GM12878 (cell line): ENCODE measurements at regions not wholly inside any gene's neighbourhood (a gene's known extent, or its start where the extent isn't known, plus 50 kb on each side); places are given as distances from the start of the nearest gene placed in this dataset.

Experiments
- ATAC-seq: fragments of 200-7000 bp; cut with Tn5 transposase; 3 replicates; pipeline ENCODE4 v1.9.1; 2020; ENCODE audit warnings: mild to moderate bottlenecking, moderate library complexity
- BruUV-seq: library from RNA; stranded (reverse); fragments of 400-500 nt; replicated peaks from 2 replicates; lab custom pipeline; 2021; lab: Mats Ljungman, UMichigan
- CTCF ChIA-PET: fragments of 300-600 bp; sonication (Branson Sonifier 250); formaldehyde crosslinking; extraction: SDS; loops from one replicate; lab custom pipeline; 2021; ENCODE audit warnings: inconsistent platforms; lab: Yijun Ruan, JAX
- POLR2A ChIA-PET: fragments of 350-600 bp; formaldehyde crosslinking; extraction: SDS; loops from one replicate; lab custom pipeline; 2021; ENCODE audit warnings: inconsistent platforms; lab: Charles Lee
- RAD21 ChIA-PET: fragments of 300-600 bp; sonication (Branson Sonifier 250); formaldehyde crosslinking; loops from one replicate; lab custom pipeline; 2023; ENCODE audit warnings: antibody characterized with exemption; ENCODE audit not compliant: unreplicated experiment; lab: Charles Lee
- SMC1A ChIA-PET: fragments of 300-600 bp; sonication (Branson Sonifier 250); formaldehyde crosslinking; loops from one replicate; lab custom pipeline; 2023; ENCODE audit not compliant: unreplicated experiment, uncharacterized antibody; lab: Charles Lee
- DNase-seq: peaks from one replicate; pipeline ENCODE4 v3.0.0-alpha.2; 2011; ENCODE audit warnings: low read depth, low spot score
- FAIRE-seq: peaks from 3 replicates; lab custom pipeline; 2011; peaks lifted over from hg19 to GRCh38; lab: Jason Lieb, UNC
- H2AFZ ChIP-seq: 2 replicates; pipeline ENCODE4 v1.6.0; 2011; ENCODE audit warnings: low read depth, low read length, control low read depth; ENCODE audit not compliant: control insufficient read depth
- H3K27ac ChIP-seq: 2 replicates; pipeline ENCODE4 v1.5.1; 2011; ENCODE audit warnings: control low read depth; ENCODE audit not compliant: control insufficient read depth, insufficient read depth
- H3K27me3 ChIP-seq, 2 experiments: replicated peaks in 1 of 2; 2 replicates each; pipeline versions ENCODE4 v1.6.0 to v1.6.1; 2011; ENCODE audit warnings: low read length in 1 of 2; ENCODE audit not compliant: control insufficient read depth in 2 of 2, insufficient read depth in 2 of 2
- H3K36me3 ChIP-seq, 2 experiments: 2 replicates each; pipeline ENCODE4 v1.5.1; 2011; ENCODE audit warnings: low read length in 1 of 2; ENCODE audit not compliant: control insufficient read depth in 2 of 2, insufficient read depth in 2 of 2
- H3K4me1 ChIP-seq: 2 replicates; pipeline ENCODE4 v1.6.1; 2011; ENCODE audit warnings: mild to moderate bottlenecking, low read length, moderate library complexity, mixed read lengths; ENCODE audit not compliant: control insufficient read depth, insufficient read depth
- H3K4me2 ChIP-seq: 2 replicates; pipeline ENCODE4 v1.6.0; 2011; ENCODE audit warnings: control low read depth; ENCODE audit not compliant: control insufficient read depth, insufficient read depth
- H3K4me3 ChIP-seq: fragments of 200-600 bp; sonication (generic); 2 replicates; pipeline ENCODE4 v1.5.1; 2016
- H3K79me2 ChIP-seq: 2 replicates; pipeline ENCODE4 v1.6.0; 2011; ENCODE audit warnings: low read length; ENCODE audit not compliant: control insufficient read depth, insufficient read depth
- H3K9ac ChIP-seq: 2 replicates; pipeline ENCODE4 v1.8.0; 2011; ENCODE audit warnings: low read length, control low read depth, mixed read lengths; ENCODE audit not compliant: control insufficient read depth, insufficient read depth
- H3K9me3 ChIP-seq: replicated peaks from 3 replicates; pipeline ENCODE4 v1.5.1; 2011; ENCODE audit warnings: mild to moderate bottlenecking, low read length; ENCODE audit not compliant: control insufficient read depth, insufficient read depth
- H4K20me1 ChIP-seq: 2 replicates; pipeline ENCODE4 v1.6.0; 2011; ENCODE audit not compliant: control insufficient read depth, insufficient read depth
- CTCF ChIP-seq, 3 experiments: IDR thresholded peaks in 2 of 3; conservative IDR thresholded peaks in 1 of 3; 2 replicates each; pipeline ENCODE4 v1.5.1; 2011; ENCODE audit warnings: low read depth in 3 of 3, low read length in 3 of 3, mild to moderate bottlenecking in 3 of 3, control low read depth in 2 of 3, moderate library complexity in 2 of 3, inconsistent platforms in 1 of 3, mixed read lengths in 1 of 3; ENCODE audit not compliant: control insufficient read depth in 2 of 3, insufficient read depth in 1 of 3; ENCODE audit errors: extremely low read depth in 1 of 3
- HCFC1 ChIP-seq: fragments of 150-350 bp; IDR thresholded peaks from 2 replicates; pipeline ENCODE4 v1.6.1; 2014; ENCODE audit warnings: low read length
- HDGF ChIP-seq: fragments of 450-650 bp; IDR thresholded peaks from 2 replicates; pipeline ENCODE4 v1.6.1; 2016; ENCODE audit warnings: antibody characterized with exemption
- HSF1 ChIP-seq: fragments of 150-350 bp; IDR thresholded peaks from 2 replicates; pipeline ENCODE4 v1.6.1; 2014; ENCODE audit warnings: mild to moderate bottlenecking, low read depth, low read length
- JUND ChIP-seq: IDR thresholded peaks from 2 replicates; pipeline ENCODE4 v1.6.1; 2012; ENCODE audit warnings: low read depth, mild to moderate bottlenecking, low read length, improper control_type of control experiment, moderate library complexity
- MEF2A ChIP-seq: IDR thresholded peaks from 2 replicates; pipeline ENCODE4 v1.6.1; 2011; ENCODE audit warnings: low read depth, mild to moderate bottlenecking, low read length, moderate library complexity; ENCODE audit not compliant: insufficient read depth
- PBX3 ChIP-seq: IDR thresholded peaks from 2 replicates; pipeline ENCODE4 v1.6.1; 2011; ENCODE audit warnings: mild to moderate bottlenecking, low read depth, low read length, moderate library complexity; ENCODE audit not compliant: insufficient replicate concordance
- POLR2AphosphoS5 ChIP-seq: IDR thresholded peaks from 2 replicates; pipeline ENCODE4 v1.6.1; 2011; ENCODE audit warnings: mild to moderate bottlenecking, low read length, inconsistent platforms
- RAD51 ChIP-seq: fragments of 450-650 bp; IDR thresholded peaks from 2 replicates; pipeline ENCODE4 v1.6.1; 2016; ENCODE audit warnings: moderate library complexity, mild to moderate bottlenecking, inconsistent platforms
- SIN3A ChIP-seq: IDR thresholded peaks from 2 replicates; pipeline ENCODE4 v1.6.1; 2012; ENCODE audit warnings: low read depth, low read length, improper control_type of control experiment
- SIX5 ChIP-seq: IDR thresholded peaks from 2 replicates; pipeline ENCODE4 v1.6.1; 2011; ENCODE audit warnings: mild to moderate bottlenecking, low read depth, low read length, moderate library complexity; ENCODE audit not compliant: severe bottlenecking
- SRF ChIP-seq, 2 experiments: IDR thresholded peaks; 2 replicates each; pipeline ENCODE4 v1.6.1; 2011; ENCODE audit warnings: low read depth in 2 of 2, low read length in 2 of 2, mild to moderate bottlenecking in 1 of 2, moderate library complexity in 1 of 2
- ZNF274 ChIP-seq: IDR thresholded peaks from one replicate; pipeline ENCODE4 v1.8.0; 2011; ENCODE audit not compliant: insufficient read length, insufficient read depth
- WGBS: methylation state at CpG from one replicate; pipeline ENCODE4 v1.1.6; 2016; ENCODE audit warnings: low lambda C conversion rate; ENCODE audit not compliant: insufficient replicate concordance, insufficient coverage; ENCODE audit errors: missing lambda C conversion rate; 5-methylcytosine and 5-hydroxymethylcytosine counted together
- in situ Hi-C: fragments of 300-500 bp; cut with MboI; formaldehyde crosslinking; loops from 9 replicates; pipeline ENCODE4 v1.14.3; 2018; ENCODE audit warnings: mixed read lengths
- intact Hi-C: fragments of 100-400 bp; cut with micrococcal nuclease; formaldehyde crosslinking; loops from one replicate; pipeline ENCODE4 v1.14.2; 2022; ENCODE audit not compliant: unreplicated experiment

- Histone ChIP-seq H3K4me2 (no peak overlapping the region), H3K9me3 (no peaks in the 10 kb centered on the region; the same call in 2 of the 3 replicates), H3K4me3 (no peak overlapping the region), H3K79me2 (no peaks in the 10 kb centered on the region), H3K36me3 (no peaks in the 10 kb centered on the region), H3K9ac (no peak overlapping the region)
- no TSS peak for BruUV-seq
- CTCF ChIA-PET: interaction anchor here (1.3 to 2.4 kb wide), 2 partner anchors 13 to 33 kb away, joined by 3 to 7 read pairs; no protein-coding TSS in a partner anchor
- no peak for ATAC-seq
- WGBS: 25% methylated on average over 13 of the region's 13 CpGs
- no peak for FAIRE-seq
- intact Hi-C loops (no loop called here), in situ Hi-C loops (no loop called here)
- RAD21 ChIA-PET: interaction anchor here (1.0 kb wide), 1 partner anchor 10 kb away, joined by 3 read pairs; no protein-coding TSS in a partner anchor
- POLR2A ChIA-PET: interaction anchor here (1.2 kb wide), 1 partner anchor 11 kb away, joined by 3 read pairs; no protein-coding TSS in a partner anchor
- SMC1A ChIA-PET: interaction anchor here (0.8 to 4.1 kb wide), 7 partner anchors 10 to 44 kb away, joined by 3 to 23 read pairs (median 5); no protein-coding TSS in a partner anchor
- DNase-seq: no peak
- TF ChIP-seq CTCF (IDR thresholded peaks at IDR 0.05 in 2 of 3, conservative IDR thresholded peaks at IDR 0.05 in 1 of 3; ENCODE audit: control insufficient read depth in 2 of 3, extremely low read depth in 1 of 3, insufficient read depth in 1 of 3, low read depth in 3 of 3, low read length in 3 of 3): no peak
- TF ChIP-seq JUND: no peak
- no peak for TF ChIP-seq HCFC1
- no peak for TF ChIP-seq ZNF274
- TF ChIP-seq, all 136 proteins: peak for 0
- Histone ChIP-seq H3K27me3 (no peaks in the 10 kb centered on the region), H2AFZ (no peak overlapping the region), H4K20me1 (no peaks in the 10 kb centered on the region), H3K4me1 (no peaks in the 10 kb centered on the region), H3K27ac (no peak overlapping the region)
Measured at GRCh38 chr1:177812650-177813049, 157.2 kb downstream of the SEC16B start.

GRCh38 chr1:177812144-177812543 is 157.7 kb downstream of the SEC16B start:
- no peak for DNase-seq
- Histone ChIP-seq H3K27ac (no peak overlapping the region), H2AFZ (no peak overlapping the region; the same call in 1 of the 2 replicates), H3K4me2 (no peak overlapping the region), H3K79me2 (no peaks in the 10 kb centered on the region), H3K4me1 (no peaks in the 10 kb centered on the region), H3K9me3 (no peaks in the 10 kb centered on the region; the same call in 2 of the 3 replicates), H4K20me1 (no peaks in the 10 kb centered on the region), H3K9ac (no peak overlapping the region), H3K27me3 (no peaks in the 10 kb centered on the region), H3K4me3 (no peak overlapping the region), H3K36me3 (no peaks in the 10 kb centered on the region)
- WGBS: 30% methylated on average over 3 of the region's 3 CpGs
- ChIA-PET SMC1A (interaction anchor here (0.8 to 4.1 kb wide), 9 partner anchors 10 to 45 kb away, joined by 3 to 23 read pairs (median 4); no protein-coding TSS in a partner anchor), POLR2A (interaction anchor here (1.2 kb wide), 1 partner anchor 10 kb away, joined by 3 read pairs; no protein-coding TSS in a partner anchor), CTCF (interaction anchor here (1.3 to 2.4 kb wide), 2 partner anchors 12 to 32 kb away, joined by 3 to 7 read pairs; no protein-coding TSS in a partner anchor), RAD21 (interaction anchor here (1.0 to 1.2 kb wide), 2 partner anchors 10 to 36 kb away, joined by 3 to 4 read pairs; no protein-coding TSS in a partner anchor)
- FAIRE-seq: no peak
- in situ Hi-C loops: no loop called here
- ATAC-seq: no peak
- BruUV-seq: no TSS peak
- intact Hi-C loops: no loop called here
- TF ChIP-seq HSF1 (no peak), SRF (IDR thresholded peaks at IDR 0.05; ENCODE audit: low read depth in 2 of 2, low read length in 2 of 2) (no peak), POLR2AphosphoS5 (no peak), SIN3A (no peak), PBX3 (no peak), SIX5 (no peak), RAD51 (no peak), HDGF (no peak), MEF2A (no peak)
